ENCODE measurements at regions not wholly inside any gene's neighbourhood (a gene's known extent, or its start where the extent isn't known, plus 50 kb on each side); places are given as distances from the start of the nearest gene placed in this dataset.

- no peak overlapping the region for H3K4me3 ChIP-seq
- H3K9me3 ChIP-seq: no peaks in the 10 kb centered on the region
- H3K4me1 ChIP-seq: no peaks in the 10 kb centered on the region
- no peak overlapping the region for H3K27ac ChIP-seq
- no peak for DNase-seq (ENCODE audit: low spot score in 2 of 2)
- intact Hi-C loops (cut with DNase I): no loop called here
- TF ChIP-seq CTCF (IDR thresholded peaks at IDR 0.05): no peak
- H3K36me3 ChIP-seq: no peaks in the 10 kb centered on the region
- no peaks in the 10 kb centered on the region for H3K27me3 ChIP-seq
These were observed 86.9 kb upstream of the PLCL2 start for GRCh38 chr3:16797831-16798230.

- Histone ChIP-seq H3K4me3 (no peak overlapping the region), H3K36me3 (no peaks in the 10 kb centered on the region), H3K9me3 (no peaks in the 10 kb centered on the region), H3K27ac (no peak overlapping the region), H3K4me1 (no peaks in the 10 kb centered on the region), H3K27me3 (no peaks in the 10 kb centered on the region)
- DNase-seq (ENCODE audit: low spot score in 2 of 2): no peak
- no peak for TF ChIP-seq CTCF (IDR thresholded peaks at IDR 0.05)
- intact Hi-C loops (cut with DNase I): no loop called here
These were observed 86.0 kb upstream of the PLCL2 start for GRCh38 chr3:16798738-16799137.

- no peaks in the 10 kb centered on the region for H3K9me3 ChIP-seq
- no peaks in the 10 kb centered on the region for H3K4me1 ChIP-seq
- no peak for TF ChIP-seq CTCF (IDR thresholded peaks at IDR 0.05)
- intact Hi-C loops (cut with DNase I): no loop called here
- H3K4me3 ChIP-seq: no peak overlapping the region
- no peak overlapping the region for H3K27ac ChIP-seq
- no peaks in the 10 kb centered on the region for H3K36me3 ChIP-seq
- H3K27me3 ChIP-seq: no peaks in the 10 kb centered on the region
- DNase-seq (ENCODE audit: low spot score in 2 of 2): no peak
These were observed 84.4 kb upstream of the PLCL2 start for GRCh38 chr3:16800361-16800760.

- no peaks in the 10 kb centered on the region for H3K4me1 ChIP-seq
- no peak for DNase-seq (ENCODE audit: low spot score in 2 of 2)
- H3K36me3 ChIP-seq: no peaks in the 10 kb centered on the region
- no peak overlapping the region for H3K27ac ChIP-seq
- no peaks in the 10 kb centered on the region for H3K9me3 ChIP-seq
- intact Hi-C loops (cut with DNase I): no loop called here
- no peak for TF ChIP-seq CTCF (IDR thresholded peaks at IDR 0.05)
- H3K4me3 ChIP-seq: no peak overlapping the region
- H3K27me3 ChIP-seq: no peaks in the 10 kb centered on the region
These were observed 83.5 kb upstream of the PLCL2 start for GRCh38 chr3:16801223-16801622.

- Histone ChIP-seq H3K27ac (no peak overlapping the region), H3K4me3 (no peak overlapping the region), H3K9me3 (no peaks in the 10 kb centered on the region), H3K27me3 (no peaks in the 10 kb centered on the region), H3K4me1 (no peaks in the 10 kb centered on the region), H3K36me3 (no peaks in the 10 kb centered on the region)
- TF ChIP-seq CTCF (IDR thresholded peaks at IDR 0.05): no peak
- intact Hi-C loops (cut with DNase I): no loop called here
- DNase-seq (ENCODE audit: low spot score in 2 of 2): no peak
These were observed 83.1 kb upstream of the PLCL2 start for GRCh38 chr3:16801698-16802097.

- TF ChIP-seq CTCF (IDR thresholded peaks at IDR 0.05): no peak
- Histone ChIP-seq H3K27me3 (no peaks in the 10 kb centered on the region), H3K4me3 (no peak overlapping the region), H3K9me3 (no peaks in the 10 kb centered on the region), H3K4me1 (no peaks in the 10 kb centered on the region), H3K36me3 (no peaks in the 10 kb centered on the region), H3K27ac (no peak overlapping the region)
- no peak for DNase-seq (ENCODE audit: low spot score in 2 of 2)
- intact Hi-C loops (cut with DNase I): no loop called here
These were observed 82.4 kb upstream of the PLCL2 start for GRCh38 chr3:16802389-16802788.
